ENCODE measurements at regions not wholly inside any gene's neighbourhood (a gene's known extent, or its start where the extent isn't known, plus 50 kb on each side); places are given as distances from the start of the nearest gene placed in this dataset.

DNA sequence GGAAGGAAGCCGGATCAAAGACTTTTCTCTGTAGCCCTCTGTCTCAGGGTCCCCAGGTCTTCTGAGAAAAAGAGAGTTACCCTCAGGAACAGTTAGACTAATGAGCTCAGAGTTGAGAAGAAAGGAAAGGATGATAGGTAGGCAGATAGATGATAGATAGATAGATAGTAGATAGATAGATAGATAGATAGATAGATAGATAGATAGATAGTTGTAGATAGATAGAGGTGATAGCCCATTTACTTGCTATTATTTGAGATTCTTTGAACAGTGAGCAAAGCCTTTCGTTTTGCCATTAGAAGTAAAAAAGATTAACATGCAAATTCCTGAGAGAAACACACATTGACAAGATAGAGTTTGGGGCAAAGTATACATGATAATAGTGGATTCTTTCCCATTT lies 86.9 kb upstream of the KIT start:
- TF ChIP-seq NRF1 (conservative IDR thresholded peaks at IDR 0.05 in 1 of 2, IDR thresholded peaks at IDR 0.05 in 1 of 2) (no peak), EZH2 (IDR thresholded peaks at IDR 0.05; ENCODE audit: borderline replicate concordance, low read depth, low read length) (no peak), ZNF584 (CRISPR knock-in tag; IDR thresholded peaks at IDR 0.05; ENCODE audit: low read depth) (no peak), ZBTB7A (IDR thresholded peaks at IDR 0.05; ENCODE audit: borderline replicate concordance, control insufficient read depth, low read depth, low read length) (no peak)
- TF ChIP-seq, protein P1, sequence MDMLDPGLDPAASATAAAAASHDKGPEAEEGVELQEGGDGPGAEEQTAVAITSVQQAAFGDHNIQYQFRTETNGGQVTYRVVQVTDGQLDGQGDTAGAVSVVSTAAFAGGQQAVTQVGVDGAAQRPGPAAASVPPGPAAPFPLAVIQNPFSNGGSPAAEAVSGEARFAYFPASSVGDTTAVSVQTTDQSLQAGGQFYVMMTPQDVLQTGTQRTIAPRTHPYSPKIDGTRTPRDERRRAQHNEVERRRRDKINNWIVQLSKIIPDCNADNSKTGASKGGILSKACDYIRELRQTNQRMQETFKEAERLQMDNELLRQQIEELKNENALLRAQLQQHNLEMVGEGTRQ (CRISPR knock-in tag; IDR thresholded peaks at IDR 0.05): no peak
